ENCODE measurements at regions not wholly inside any gene's neighbourhood (a gene's known extent, or its start where the extent isn't known, plus 50 kb on each side); places are given as distances from the start of the nearest gene placed in this dataset.

DNA sequence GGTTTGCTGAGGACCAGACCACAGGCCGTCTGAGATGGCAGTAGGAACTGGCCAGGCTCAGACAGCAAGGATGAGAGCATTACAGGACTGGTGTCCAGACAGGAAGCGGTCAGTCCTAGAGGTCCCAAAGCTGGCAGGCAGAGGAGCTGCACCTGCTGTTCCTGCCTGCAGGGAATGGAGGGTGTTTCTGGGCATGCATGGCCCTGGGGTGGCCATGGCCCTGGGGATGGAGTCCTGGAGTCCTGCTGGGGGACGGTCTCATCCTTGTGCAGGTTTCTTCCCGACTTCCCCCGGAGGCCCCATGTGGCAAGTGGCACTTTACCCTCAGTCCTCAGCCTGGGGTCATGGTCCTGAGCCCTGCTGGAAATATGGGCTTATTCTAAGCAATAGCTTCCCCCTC is 274.9 kb upstream of the ADARB2 start:
- in situ Hi-C loops (cut with MboI; ENCODE audit: low sequenced_read_pairs) = no loop called here

DNA sequence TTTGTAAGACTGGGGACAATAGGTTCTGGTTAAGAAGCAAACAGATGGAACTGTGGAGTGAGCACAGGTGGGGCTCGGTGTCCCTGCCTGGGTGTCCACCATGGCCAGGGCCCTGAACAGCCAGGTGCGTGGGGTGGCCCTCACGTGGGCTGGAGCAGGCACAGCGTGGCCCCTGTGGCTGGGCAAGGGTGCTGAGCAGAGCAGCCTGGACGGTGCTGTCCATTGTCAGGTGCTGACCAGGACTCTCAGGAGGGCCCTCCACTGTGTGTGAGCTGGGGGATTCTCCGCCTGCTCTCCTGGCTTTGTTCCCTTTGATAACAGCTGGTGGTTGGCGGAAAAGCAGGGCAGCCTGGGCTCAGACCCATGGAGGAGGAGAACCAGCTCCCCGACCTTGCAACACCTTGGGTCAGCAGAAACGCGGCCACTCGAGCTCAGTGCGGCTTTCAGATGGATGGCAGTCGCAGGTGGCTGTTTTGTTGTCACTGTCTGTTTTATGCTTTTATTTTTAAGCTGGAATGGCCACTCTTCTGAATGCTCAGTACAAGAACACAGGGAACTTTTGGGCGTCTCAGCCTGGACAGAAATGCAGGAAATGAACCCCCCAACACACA is 273.9 kb upstream of the ADARB2 start:
- in situ Hi-C loops (cut with MboI; ENCODE audit: low sequenced_read_pairs) = no loop called here

DNA sequence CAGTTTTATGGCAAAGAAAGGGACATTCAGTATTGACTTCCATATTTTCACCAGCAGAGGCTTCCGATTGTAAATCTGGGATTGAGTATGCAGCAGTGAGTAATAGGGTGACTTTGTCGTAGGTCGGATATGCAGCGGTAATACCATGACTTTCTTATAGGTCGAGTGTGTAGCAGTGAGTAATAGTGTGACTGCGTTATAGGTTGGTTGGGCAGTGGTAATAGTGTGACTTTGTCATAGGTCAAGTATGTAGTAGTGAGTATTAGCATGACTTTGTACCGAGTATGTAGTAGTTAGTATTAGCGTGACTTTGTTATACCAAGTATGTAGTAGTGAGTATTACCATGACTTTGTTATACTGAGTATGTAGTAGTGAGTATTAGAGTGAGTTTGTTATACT is 268.2 kb upstream of the ADARB2 start:
- in situ Hi-C loops (cut with MboI; ENCODE audit: low sequenced_read_pairs) = no loop called here

DNA sequence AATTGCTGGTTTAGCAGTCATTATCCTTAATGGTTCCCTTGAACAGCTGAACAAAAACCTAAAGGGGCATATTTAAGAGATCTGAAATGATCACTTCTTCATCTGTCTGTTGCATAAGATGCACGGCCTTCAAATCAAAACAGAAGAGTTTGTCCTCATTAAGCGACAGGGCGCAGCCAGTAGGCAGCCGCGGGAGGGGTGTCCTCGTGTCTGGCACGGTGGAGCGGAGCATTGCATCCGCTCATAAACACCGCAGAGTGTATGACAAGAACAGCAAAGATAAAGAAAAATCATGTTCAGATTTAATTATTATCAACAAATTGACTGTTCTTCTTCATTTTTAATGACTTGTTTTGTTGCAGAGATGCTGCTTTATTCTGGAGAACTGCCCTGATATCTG is 255.6 kb upstream of the ADARB2 start:
- in situ Hi-C loops (cut with MboI; ENCODE audit: low sequenced_read_pairs) = no loop called here

DNA sequence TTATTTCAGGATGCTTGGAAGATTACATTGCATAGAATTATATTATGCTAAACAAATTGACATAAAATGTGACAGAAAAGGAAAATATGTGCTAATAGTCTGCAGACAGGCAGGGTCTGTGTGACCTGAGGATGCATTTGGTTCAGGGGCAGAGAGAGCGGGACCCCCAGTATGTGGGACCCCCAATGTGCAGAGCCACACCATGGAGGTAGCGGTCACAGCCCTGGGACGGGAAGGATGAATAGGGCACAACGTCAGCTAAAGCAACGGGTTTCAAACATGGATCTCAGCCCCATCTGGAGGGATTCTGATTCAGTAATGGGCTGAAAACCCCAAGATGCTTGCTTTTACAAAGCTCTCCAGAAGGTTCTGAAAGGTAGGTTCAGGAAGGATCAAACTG is 251.8 kb upstream of the ADARB2 start:
- in situ Hi-C loops (cut with MboI; ENCODE audit: low sequenced_read_pairs) = no loop called here

DNA sequence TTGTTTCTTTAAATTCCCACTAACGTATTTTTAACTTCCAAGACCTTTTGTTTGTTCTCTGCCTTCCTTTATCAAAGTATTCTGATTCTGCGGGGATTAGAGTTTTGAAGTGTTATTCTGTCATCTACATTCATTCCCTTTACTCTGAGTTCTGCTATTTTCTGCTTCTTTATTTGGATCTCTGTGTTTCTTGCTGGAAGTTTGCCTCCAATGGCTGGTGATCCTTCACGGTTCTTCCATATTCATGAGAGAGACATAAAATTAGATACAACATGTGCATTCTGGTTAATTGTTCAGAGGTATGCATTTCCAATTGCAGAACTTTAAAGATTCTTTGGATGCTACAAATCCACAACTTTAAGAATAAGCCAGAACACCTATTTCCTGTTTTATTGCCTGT is 244.7 kb upstream of the ADARB2 start:
- in situ Hi-C loops (cut with MboI; ENCODE audit: low sequenced_read_pairs) = no loop called here

DNA sequence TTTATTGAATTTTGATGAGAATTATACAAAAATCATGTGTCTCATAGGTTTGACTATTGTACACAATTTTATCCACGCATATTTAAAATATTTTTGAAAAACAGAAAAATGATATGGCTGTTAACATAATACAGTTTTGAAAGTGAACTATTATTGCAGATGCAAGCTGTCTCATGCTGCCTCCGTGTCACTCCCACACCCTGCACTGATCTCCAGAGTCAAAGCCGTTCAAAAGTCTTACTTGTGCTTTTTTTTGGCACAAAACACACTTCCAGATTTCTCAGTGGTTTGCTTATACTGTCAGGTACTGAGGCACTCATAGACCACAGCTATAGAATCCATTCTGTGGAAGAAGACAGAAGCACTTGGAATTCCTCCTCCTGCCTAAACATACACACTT is 243.1 kb upstream of the ADARB2 start:
- in situ Hi-C loops (cut with MboI; ENCODE audit: low sequenced_read_pairs) = no loop called here

DNA sequence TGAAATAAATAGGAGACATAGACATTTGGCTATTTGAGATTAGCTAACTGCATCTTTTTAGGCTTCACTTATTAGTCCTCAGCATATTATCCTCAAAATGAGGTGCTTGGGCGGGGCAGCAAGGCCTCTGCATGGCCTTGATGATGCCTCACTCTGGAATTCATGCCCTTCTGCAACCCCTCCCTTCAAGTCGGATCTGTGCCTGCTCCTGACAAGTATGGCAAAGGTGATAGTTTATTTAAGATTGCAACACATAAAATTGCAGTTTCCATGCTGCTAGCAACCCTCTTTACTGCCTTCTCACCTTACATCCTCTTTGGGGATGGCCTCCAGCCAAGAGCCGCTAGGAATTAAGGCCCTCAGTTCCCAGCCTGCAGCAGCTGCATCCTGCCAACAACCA is 241.3 kb upstream of the ADARB2 start:
- in situ Hi-C loops (cut with MboI; ENCODE audit: low sequenced_read_pairs) = no loop called here

DNA sequence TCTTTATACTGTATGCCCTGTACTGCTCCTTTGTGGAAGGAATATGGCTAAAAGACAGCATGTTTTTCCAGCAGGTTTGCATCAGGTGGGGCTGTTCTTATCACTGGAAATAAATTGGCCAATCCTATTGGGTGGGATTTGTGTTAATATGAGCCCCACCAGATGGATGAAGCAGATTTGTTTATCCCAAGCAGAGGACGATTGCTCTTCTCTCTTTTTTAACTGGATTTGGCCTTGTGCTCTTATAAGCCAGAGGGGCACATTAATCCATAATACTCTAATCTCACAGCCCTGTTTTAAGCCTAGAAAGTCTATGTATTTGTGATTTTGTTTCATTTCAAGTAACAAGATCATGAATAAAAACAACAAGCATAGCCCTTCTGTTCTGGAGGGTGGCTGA is 240.1 kb upstream of the ADARB2 start:
- in situ Hi-C loops (cut with MboI; ENCODE audit: low sequenced_read_pairs) = no loop called here

DNA sequence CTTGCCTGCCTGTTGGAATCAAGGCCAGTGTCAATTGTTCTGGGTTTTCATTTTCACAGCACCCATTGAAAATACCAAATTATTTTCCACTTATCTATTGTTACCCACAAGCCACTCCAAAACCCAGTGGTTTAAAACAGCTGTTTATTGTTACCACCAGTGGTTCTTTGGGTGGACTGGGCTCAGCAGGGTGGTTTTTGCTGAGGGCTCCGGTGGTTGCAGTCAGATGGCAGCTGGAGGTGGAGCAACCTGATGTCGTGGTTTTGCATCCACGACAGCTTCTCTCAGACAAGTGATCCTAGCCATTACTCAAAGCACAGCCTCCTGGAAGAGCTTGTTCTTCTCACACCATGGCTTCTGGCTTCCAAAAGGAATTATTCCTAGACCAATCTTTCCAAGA is 235.1 kb upstream of the ADARB2 start:
- in situ Hi-C loops (cut with MboI; ENCODE audit: low sequenced_read_pairs) = no loop called here

DNA sequence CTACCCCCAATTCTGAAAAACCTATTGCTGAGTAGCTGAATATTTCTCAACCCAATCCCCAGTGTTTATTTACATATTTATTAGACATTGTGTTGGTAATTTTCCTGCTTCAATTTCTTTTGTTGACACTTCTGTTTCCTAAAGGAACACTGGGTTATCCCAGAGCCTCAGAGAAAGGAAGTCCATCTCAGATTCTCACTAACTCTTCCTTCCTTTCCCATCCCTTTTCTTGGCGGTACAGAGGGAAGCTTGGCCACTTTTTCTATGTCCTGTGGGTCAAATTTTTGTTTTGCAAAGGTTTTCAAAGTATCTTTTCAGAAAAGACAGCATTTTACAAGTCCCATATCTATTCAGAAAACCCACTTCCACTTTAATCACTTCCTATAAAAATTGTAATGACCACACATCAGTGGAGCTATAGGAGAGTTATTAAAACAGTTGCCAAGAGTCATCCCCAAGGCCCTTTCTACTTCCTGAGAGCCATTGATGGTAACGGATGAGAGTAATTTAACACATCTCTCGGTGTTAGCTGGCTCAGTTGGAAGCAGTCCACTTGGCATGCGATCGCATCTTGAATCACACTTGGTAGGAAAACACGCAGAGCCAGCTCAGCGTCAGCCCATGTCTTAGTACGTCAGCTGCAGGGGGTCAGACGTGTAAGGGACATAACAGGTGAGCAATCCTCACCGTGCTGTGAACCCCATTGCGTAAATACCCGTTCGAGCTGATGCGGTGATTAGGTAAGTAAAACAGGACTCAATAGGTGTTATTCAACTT is 231.1 kb upstream of the ADARB2 start:
- in situ Hi-C loops (cut with MboI; ENCODE audit: low sequenced_read_pairs) = no loop called here

DNA sequence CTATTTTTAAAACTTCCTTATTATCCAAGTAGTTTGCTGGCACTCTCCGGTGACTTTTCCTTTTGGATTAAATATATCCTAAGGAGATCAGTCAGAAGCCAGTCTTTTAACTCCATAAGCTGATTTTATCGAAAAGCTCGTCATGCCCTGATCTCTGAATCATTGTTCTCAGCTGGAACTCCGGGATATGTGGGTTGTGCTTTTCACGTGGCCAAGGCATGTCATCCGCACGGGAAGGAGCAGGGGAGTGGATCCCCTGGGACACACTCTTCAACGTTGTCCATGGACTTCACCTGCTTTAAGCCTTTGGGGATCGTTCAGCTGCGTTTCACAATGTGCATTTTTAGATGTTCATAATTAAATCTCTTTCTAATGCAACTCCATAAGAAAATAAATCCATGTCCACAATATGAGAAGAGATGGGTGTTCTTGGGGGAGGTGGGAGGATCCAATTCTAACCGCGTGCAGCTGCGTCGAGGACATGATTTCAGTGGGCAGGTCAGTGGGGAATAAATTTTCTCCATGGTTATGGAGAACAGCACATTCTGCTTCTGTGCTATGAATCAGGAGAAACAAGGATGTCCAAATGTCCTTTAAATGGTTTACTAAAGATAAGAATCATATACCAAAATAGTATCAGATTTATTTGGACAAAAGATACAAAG is 229.5 kb upstream of the ADARB2 start:
- in situ Hi-C loops (cut with MboI; ENCODE audit: low sequenced_read_pairs) = no loop called here

DNA sequence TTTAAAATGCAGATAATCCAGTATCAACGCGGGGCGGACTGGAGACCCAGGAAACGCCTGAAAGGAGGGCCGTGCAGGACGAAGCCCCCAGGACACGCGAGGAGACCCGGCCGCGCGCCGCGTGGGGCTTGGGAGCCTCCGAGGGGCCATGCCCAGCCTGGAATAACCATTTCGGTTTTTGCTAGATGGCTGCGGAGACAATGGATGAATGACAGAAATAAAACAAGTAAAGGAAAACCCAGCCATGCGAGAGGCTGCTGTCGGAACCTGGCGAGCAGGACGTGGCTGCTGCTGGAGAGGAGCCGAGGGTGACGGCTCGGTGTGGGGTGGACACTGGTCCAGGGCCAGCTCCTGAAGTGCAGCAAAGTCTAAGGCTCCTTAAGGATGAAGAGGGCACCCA is 227.2 kb upstream of the ADARB2 start:
- in situ Hi-C loops (cut with MboI; ENCODE audit: low sequenced_read_pairs) = no loop called here

DNA sequence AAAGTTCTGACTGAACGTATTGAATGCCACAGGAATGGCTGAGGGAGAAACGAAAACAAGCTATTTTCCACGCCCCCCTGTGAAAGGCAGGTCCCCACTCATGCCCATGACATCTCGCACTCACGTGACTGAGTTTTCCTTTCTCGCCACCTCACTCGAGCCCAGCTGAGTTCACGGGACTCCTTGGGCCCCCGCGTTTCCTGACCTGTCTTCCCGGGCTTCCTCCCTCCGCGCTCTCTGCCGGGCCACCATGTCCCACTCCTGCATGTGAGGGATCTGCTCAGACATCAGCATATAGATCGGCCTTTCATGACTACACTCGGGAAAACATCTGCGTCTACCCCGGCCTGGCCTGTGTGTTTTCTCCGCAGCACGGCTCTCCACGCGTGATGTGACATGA is 226.0 kb upstream of the ADARB2 start:
- in situ Hi-C loops (cut with MboI; ENCODE audit: low sequenced_read_pairs) = no loop called here

DNA sequence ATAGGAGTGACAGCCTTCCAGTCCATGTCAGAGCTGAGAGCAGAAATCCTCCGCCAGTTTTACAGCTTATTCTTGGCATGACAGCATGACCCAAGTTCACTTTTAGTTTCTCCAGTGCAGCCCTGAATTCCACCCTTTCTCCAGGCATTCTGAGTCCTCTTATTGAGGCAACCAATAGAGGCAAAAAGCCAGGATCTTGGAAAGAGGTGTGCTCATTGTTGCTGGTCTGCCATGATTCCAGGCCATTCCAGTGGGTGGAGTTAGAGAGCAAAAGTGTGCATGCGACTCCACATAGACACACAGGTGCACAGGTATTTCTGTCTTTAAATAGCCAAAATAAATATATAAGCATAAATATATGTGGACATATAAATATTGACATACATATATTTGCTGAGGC is 224.7 kb upstream of the ADARB2 start:
- in situ Hi-C loops (cut with MboI; ENCODE audit: low sequenced_read_pairs) = no loop called here

DNA sequence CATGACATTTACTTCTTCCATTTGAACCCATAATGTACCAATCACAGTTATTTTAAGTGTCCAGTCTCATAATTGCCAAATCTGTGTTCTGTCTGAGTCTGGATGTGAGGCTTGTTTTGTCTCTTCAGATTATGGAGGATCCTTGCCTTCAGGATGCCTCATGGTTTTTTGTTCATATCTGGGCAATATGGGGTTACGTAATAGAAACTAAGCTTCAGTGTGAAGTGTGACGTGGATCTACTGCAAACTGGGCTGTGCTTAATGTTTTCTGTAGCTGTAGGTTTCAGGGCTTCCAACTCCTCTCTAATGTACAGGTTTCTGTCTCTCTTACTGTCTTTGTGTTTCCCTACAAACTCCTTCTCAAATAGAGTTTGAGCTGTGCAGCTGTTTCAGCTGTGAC is 223.7 kb upstream of the ADARB2 start:
- in situ Hi-C loops (cut with MboI; ENCODE audit: low sequenced_read_pairs) = no loop called here

DNA sequence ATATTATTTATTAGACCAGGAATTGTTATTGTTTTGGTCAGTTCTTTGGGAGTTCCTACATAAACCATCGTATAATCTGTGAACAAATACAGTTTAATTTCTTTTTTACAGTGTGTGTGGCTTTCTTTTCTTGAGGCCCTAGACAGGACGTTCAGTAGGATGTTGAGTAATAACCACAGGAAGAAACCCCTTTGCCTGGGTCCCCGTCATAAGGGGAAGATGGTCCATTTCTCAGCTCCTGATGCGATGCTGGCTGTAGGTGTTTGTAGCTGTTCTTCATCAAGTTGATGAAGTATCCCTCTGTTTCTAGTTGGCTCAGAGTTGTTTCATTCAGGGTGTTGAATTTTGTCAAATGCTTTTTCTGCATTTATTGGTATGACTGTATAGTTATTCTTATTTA is 219.7 kb upstream of the ADARB2 start:
- in situ Hi-C loops (cut with MboI; ENCODE audit: low sequenced_read_pairs) = no loop called here

DNA sequence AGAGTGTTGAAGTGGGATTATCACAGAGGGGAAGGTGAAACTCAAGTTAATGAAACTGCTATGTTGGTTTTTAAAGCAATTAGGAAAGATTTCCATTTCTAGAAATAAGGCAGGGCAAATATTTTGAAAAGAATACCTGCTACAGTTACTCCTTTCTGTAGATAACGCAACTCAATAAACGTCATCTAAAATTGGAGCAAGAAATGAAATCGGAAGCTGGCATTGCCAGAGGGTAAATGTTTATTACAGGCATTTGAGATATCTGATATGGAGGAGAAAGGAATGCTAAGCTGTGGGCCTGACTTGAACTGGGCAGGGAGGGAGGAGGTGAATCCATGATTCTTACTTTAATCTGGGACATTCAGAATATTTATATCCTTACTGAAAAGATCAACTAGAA is 217.0 kb upstream of the ADARB2 start:
- in situ Hi-C loops (cut with MboI; ENCODE audit: low sequenced_read_pairs) = no loop called here

DNA sequence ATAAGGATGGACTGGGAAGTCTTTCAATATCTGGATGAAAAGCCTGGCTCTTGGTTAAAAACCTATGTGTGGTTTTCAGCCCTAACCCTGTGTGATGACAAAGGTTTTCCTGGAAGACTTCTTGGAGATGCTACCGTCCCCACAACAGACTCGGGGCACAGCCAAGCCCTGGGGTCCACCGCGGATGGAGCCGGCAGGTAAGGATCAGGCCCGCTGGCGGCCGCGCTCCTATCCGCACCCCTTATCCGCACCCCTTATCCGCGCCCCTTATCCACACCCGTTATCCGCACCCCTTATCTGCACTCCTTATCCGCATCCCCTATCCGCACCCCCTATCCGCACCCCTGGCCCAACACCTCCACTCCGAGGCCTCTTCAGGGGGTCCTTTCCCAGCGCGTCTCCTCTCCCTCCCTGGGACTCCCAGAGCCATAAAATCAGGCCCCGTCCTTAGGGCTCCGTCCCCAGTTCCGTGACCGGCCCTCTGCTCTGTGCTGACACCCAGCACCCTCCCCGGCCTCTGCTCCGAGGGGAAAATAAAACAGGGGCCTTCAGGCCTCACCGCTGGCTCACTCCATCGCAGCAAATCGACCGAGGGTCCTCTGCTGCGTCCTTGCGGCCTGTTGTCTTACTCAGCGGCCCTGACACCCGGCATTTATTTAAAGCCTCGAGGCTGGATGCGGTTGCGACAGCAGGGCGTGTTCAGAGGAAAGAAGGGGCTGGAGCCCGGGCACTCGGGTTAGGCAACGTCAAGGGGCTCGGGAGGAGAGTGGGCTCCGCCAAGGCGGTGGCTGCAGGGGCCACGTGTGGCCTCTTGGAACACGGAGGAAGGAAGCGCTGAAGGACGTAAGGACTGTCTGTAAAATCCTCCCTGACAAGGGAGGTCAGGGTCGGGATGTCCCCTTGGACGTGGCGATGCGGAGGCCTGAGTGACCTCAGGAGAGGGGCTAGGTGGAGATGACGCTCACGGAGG is 215.1 kb upstream of the ADARB2 start:
- in situ Hi-C loops (cut with MboI; ENCODE audit: low sequenced_read_pairs) = no loop called here

DNA sequence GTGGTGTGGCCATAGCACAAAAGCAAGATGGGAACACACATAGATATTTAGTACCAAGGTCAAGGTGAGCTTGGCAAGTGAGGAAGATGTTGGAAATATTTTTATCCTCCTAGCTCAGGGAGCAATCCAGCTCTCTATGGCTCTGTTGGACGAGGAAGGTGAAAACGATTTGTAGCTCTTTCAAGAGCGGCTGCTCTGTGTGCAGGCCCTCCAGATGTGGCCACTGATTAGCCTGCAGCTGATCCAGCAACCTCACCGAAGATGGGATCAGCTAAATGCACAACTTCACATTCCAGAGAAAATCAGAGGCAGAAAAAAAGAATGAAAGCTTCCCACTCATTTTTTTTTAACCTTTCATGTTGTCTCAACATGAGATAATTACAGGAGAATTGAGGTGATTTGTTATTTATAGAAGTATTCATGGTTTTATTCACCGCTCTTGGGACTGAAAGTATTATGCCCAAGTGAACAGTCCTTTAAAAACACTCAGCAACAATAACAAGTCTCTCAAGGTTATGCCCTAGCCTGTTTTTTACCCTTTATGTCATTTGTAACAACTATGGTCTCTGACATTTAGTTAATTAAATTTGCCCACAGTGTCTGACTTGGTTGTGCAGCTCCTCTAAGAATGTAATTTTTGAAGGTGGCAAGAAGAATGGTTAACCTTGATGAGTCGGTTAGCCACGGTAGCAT is 213.6 kb upstream of the ADARB2 start:
- in situ Hi-C loops (cut with MboI; ENCODE audit: low sequenced_read_pairs) = no loop called here
